HPDE6-E6E7 (cell line): ENCODE measurements at regions not wholly inside any gene's neighbourhood (a gene's known extent, or its start where the extent isn't known, plus 50 kb on each side); places are given as distances from the start of the nearest gene placed in this dataset.
"Not testable (repeated sequence)": the region's sequence is repeated elsewhere in the genome, so short reads cannot be mapped to it uniquely, and the experiment has no call there.

Experiments
- DNase-seq: peaks from one replicate; pipeline ENCODE4 v3.0.0; 2011; ENCODE audit warnings: missing footprints; ENCODE audit errors: extremely low spot score

DNA sequence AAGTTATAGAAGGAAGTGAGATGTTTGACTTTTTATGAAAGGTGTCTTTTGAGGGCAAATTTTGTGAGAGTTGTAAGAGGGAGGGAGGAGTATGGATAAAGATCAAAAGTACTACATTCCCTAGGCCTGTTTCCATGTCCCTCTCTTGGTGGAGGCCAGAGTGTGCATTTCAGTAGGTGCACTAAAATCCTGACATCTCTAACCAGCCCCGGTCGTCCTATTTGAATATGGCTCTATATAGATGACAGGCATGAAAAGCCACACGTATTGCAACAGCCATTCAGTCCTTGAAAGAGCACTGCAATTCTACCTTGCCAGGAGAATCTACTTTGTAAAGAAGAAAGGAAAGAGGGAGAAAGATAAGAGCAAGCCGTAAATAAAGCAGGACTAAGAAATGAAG lies 510.1 kb downstream of the IRS2 start:
- no peak for DNase-seq

DNA sequence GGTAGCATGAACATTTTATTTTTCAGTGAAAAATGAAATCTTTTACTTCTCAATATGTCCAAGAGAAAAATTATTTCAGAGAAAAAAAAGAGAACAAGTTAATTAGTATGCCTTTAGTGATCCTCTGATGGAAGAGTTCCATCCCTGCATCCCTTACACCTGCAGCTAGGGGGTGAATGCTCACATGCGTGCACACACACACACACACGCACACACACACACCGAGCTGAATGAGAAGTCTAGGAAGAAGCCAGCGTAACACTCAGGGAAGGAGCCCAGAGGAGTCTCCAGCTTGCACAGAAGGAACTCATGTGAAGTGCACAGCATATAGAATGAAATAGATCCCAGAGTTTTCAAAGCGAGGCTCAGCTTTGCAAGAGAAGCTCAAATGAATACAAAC lies 510.5 kb downstream of the IRS2 start:
- no peak for DNase-seq

DNA sequence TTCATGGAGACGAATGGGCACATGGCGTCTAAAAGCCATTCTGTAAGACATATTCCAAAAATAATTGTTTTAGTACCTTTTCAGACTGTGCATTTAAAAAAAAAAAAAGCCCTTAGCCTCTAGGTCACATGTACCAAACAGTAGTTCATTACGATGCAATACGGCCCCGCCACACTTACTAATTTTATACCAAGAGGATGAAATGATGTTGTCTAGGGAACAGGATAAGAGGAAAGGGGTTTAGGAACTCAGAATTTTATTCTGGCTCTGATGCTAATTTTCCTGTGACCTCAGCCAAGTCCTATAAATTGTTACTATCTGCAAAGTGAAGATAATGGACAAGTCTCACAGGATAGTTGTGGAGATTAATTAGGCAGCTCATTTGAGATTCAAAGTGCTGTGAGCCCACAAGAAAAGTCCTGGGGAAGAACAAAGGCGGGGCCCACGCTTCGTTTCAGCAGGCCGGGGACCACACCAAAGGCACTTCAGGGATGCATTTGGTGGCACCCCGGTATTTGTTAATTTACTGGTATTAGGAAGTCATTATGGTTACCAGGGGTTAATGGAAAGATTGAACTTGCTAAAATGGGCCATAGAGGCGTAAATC lies 511.1 kb downstream of the IRS2 start:
- no peak for DNase-seq

DNA sequence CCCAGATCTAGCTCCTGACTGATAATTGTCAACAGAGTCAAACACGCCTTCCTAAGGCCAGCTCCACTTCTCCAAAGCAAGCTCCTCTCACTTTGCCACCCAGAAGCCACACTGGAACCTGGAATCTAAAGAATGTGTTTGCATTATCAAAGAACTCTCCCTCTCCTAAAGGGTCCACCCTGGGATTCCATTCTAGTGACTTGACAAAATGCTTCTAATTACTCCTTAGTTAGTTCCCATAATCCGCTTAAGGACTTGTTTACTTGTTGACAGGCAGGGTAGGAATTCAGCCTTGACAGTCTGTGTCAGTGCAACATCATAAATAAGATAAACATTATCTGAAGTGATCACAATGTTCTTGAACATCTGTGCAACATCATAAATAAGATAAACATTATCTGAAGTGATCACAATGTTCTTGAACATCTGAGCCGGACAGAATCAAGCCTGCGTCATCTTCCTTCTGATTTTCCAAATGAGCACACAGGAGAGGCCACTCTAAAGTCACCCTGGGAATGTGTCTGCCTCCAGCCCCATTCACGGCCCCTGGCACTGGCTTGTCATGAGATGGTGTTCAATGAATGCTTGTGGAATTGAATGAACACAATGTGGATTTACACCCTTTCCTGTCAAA lies 512.1 kb downstream of the IRS2 start:
- no peak for DNase-seq

DNA sequence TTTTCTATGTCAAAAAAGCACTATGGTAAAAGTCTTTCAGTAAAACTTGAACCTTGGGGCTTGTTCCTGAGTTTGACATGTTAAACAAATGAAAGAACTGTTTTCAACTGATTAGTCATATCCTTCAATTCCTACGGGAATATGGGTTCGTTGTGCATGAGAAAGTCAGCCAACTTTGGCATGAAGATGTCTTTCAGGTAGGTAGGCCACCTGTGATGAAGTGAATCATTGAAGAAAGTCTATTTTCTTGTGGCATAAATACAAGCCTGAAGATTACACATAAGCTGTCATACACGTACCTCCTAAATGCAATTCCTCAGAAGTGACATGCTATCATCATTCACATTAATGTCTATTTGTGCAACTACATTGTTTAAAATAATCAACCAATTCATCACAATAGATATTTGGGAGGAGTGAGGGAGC lies 513.0 kb downstream of the IRS2 start:
- DNase-seq = no peak

DNA sequence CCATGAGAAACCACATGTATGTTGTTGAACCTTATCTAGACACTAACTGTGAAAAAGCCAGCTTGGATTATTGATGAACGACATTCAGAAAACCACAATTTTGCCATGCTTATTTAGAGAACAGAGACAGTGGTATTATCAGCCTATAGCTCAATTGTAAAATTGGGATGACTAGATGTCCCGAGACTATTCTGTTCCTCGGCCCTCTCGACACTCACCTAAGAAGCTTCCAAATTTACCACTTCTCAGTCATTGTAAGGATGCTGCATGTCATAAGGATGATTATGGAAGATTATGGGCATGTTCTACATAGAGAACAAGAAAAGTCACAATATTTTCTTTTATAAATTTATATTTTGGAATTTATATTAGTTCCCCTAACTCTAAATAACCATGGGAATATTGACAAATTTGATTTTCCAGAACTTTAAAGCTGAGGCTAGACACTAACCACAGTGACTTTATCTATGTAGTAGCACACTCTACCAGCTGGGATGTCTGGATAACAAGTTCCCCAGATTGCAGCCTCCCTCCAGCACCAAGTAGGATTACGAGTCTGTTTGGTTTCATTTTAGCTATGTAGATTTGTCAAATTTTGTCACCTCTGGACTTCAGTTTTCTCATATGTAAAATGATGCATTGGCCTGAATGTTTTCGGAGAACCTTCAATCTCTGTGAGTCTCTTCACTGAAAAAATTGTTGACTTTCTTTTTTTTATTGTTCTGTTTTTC lies 513.6 kb downstream of the IRS2 start:
- DNase-seq = no peak

DNA sequence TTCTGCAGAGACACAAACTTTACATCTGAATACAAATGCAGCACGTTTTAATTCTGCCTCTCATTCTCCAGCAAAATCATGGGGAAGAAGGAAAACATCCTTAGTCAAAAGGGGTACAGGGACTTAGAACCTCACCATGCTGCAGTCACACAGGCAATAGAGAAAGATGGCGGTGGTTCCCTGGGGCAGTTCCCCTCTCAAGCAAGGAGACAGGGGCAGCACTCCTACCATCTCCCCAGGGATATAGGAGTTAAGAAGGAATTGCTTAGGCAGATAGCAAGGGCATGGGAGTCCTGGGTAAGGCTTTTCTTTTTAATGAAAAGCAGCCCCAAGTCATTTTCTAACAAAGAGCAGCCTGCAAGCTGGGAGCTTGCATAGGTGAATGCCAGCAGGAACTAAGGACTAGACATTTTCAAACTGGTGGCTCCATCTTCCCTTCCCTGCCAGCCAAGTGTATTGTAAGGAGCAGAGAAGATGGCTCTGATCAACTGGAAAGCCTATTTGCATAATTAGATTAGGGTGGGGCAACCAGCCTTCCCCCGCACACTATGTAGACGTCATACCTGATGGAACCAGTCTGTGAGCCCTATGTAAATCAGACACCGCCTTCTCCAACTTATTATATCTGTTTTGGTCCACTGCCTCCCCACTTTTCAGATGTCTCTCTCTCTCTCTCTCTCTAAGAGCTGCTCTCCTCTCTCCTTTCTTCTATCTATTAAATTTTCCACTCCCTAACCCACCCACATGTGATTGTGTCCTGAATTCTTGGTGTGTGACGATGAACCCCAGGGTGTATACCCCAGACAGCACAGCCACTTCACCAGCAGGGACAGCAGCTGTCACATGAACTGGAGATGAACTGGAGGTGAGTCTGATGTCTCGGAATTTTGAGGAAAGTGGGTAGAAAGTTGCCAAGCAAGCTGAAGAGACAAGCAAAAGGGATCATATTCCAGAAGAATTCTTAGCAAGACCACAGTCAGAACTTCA lies 514.5 kb downstream of the IRS2 start:
- DNase-seq = no peak

DNA sequence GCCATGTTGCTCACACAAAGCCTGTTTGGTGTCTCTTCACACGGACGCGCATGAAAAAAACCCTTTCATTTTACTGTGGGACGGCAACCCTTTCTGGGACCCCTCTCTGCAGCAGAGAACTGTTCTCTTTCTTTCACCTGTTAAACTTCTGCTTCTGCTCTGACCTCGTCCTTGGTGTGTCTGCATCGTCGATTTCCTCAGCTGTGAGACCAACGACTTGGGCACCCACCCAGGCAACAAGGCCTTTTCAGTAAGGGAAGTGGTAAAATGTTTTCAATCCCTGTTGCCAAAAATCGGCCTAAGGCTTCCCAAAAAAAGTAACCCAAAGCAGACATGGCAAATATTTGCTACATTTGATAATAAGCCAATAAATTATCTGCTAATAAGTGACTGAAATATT lies 515.3 kb downstream of the IRS2 start:
- no peak for DNase-seq

DNA sequence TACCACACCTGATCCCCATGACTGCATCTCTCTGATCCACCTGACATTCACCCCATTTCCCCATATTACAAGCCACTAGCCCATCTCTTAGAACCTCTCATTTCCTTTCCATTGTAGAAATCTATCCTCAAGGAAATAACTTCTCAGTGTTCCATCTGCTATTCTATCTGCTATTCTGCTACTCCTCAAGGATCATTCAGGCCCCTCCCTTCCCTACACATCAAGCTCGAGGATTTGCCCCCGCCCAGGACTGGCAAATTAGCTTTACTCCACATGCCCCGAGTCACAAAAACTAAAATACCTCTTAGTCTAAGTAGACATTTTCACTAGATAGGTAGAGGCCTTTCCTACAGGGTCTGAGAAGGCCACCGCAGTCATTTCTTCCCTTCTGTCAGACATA lies 517.0 kb downstream of the IRS2 start:
- not testable (repeated sequence) for DNase-seq

DNA sequence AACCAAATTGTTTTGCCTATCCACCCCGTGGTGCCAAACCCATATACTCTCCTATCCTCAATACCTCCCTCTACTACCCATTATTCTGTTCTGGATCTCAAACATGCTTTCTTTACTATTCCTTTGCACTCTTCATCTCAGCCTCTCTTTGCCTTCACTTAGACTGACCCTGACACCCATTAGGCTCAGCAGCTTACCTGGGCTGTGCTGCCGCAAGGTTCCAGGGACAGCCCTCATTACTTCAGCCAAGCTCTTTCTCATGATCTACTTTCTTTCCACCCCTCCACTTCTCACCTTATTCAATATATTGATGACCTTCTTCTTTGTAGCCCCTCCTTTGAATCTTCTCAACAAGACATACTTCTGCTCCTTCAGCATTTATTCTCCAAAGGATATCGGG lies 517.9 kb downstream of the IRS2 start:
- not testable (repeated sequence) for DNase-seq

DNA sequence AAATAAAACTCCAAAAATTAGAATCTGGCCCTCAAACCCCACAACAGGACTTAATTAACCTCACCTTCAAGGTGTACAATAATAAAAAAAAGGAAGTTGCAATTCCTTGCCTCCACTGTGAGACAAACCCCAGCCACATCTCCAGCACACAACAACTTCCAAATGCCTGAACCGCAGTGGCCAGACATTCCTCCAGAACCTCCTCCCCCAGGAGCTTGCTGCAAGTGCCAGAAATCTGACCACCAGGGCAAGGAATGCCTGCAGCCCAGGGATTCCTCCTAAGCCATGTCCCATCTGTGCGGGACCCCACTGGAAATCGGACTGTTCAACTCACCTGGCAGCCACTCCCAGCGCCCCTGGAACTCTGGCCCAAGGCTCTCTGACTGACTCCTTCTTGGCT lies 519.0 kb downstream of the IRS2 start:
- not testable (repeated sequence) for DNase-seq

DNA sequence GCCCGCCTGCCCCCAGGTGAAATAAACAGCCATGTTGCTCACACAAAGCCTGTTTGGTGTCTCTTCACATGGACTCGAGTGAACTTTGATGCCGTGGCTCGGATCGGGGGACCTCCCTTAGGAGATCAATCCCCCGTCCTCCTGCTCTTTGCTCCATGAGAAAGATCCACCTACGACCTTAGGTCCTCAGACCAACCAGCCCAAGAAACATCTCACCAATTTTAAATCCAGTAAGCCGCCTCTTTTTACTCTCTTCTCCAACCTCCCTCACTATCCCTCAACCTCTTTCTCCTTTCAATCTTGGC lies 521.0 kb downstream of the IRS2 start:
- not testable (repeated sequence) for DNase-seq

DNA sequence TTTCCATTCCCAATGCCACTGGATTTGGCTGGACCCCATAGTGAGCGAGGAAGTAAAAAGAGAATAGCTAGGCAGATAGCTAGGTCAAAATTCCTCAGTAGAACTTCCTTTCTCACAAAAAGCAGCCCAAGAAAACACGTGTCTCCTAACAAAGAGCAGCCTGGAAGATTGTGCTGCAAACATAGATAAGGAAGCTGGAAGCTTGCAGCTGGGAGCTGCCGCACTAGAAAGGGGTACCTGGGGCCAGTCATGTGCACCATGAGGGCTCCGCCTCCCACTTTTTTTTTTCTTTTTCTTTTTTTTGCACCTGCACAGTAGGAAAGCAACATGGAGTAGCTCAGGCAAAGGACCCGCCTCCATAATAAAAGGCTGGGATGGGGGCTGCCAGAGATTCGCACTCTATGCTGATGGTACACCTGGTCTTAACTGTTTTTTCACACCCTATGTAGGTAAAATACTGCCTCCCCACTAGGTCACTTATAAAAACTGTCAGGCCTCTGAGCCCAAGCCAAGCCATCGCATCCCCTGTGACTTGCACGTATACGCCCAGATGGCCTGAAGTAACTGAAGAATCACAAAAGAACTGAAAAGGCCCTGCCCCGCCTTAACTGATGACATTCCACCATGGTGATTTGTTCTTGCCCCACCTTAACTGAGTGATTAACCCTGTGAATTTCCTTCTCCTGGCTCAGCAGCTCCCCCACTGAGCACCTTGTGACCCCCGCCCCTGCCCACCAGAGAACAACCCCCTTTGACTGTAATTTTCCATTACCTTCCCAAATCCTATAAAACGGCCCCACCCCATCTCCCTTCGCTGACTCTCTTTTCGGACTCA lies 521.6 kb downstream of the IRS2 start:
- not testable (repeated sequence) for DNase-seq

DNA sequence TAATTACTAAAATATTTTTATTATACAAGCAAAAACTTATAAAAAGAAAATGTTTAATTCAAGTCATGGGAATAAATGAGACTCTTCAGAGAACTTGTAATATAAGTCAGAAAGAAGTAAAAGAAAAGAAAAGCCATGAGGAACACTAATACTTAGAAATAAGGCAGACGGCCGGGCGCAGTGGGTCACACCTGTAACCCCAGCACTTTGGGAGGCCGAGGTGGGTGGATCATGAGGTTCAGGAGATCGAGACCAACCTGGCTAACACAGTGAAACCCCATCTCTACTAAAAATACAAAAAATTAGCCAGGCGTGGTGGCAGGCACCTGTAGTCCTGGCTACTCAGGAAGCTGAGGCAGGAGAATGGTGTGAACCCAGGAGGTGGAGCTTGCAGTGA lies 528.6 kb downstream of the IRS2 start:
- not testable (repeated sequence) for DNase-seq
